ENCODE measurements at regions not wholly inside any gene's neighbourhood (a gene's known extent, or its start where the extent isn't known, plus 50 kb on each side); places are given as distances from the start of the nearest gene placed in this dataset.

DNA sequence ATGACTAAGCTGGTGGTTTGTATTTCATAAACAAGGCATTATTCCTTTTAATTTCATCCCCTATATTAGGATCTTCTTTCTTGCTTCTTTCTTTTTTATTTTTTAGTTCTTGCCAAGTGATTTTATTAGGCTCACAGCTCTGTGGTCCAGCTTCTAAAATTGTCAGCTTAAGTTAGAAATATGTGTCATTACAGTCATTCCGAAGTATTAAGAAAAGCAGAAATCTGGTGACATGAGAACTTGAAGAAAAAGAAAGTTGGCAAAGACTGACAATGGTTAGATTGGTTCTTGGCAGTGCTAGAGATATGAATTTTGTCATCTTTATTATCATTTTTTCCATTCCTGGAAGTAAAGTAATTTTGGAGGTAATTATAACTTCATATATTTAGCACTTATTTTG, 166.5 kb upstream of the PRR16 start:
- H3K4me3 ChIP-seq: no peak overlapping the region
- intact Hi-C loops (cut with DNase I; ENCODE audit: low total_unique reads): no loop called here

DNA sequence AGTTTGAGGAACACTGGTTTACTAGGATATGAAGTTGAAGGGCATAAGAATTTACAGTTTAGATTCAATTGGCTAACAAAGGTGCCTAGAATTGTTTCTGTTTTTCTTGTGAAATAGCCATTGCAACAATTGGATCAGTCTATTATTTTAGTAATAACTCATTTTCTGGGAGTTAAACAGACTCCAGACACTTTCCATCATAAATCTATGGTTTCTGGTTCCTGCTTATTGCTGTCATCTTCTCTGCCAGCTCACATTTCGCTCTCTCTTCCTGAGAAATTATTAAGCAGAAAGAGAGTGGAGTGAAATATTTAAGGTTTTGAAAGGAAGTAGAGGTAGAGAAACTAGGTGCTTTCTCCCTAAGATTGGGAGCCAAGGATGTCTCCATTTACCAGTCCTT, 165.1 kb upstream of the PRR16 start:
- Histone ChIP-seq H3K36me3 (ENCODE audit: low read depth, missing control alignments) (no peaks in the 10 kb centered on the region), H3K4me1 (no peaks in the 10 kb centered on the region), H3K27me3 (no peaks in the 10 kb centered on the region), H3K27ac (no peak overlapping the region), H3K9me3 (no peaks in the 10 kb centered on the region), H3K4me3 (no peak overlapping the region)
- WGBS, 2 donors: 35 to 64% methylated on average over 1 of the region's 1 CpG
- no peak for TF ChIP-seq POLR2A (IDR thresholded peaks at IDR 0.05)
- TF ChIP-seq, protein P1, sequence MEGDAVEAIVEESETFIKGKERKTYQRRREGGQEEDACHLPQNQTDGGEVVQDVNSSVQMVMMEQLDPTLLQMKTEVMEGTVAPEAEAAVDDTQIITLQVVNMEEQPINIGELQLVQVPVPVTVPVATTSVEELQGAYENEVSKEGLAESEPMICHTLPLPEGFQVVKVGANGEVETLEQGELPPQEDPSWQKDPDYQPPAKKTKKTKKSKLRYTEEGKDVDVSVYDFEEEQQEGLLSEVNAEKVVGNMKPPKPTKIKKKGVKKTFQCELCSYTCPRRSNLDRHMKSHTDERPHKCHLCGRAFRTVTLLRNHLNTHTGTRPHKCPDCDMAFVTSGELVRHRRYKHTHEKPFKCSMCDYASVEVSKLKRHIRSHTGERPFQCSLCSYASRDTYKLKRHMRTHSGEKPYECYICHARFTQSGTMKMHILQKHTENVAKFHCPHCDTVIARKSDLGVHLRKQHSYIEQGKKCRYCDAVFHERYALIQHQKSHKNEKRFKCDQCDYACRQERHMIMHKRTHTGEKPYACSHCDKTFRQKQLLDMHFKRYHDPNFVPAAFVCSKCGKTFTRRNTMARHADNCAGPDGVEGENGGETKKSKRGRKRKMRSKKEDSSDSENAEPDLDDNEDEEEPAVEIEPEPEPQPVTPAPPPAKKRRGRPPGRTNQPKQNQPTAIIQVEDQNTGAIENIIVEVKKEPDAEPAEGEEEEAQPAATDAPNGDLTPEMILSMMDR (IDR thresholded peaks at IDR 0.05): no peak
- no peak for DNase-seq
- intact Hi-C loops (cut with DNase I; ENCODE audit: low total_unique reads): no loop called here

More for the DNA sequence above, 166.5 kb upstream of the PRR16 start:
- WGBS, 2 donors: 79 to 83% methylated on average over 1 of the region's 1 CpG
- TF ChIP-seq POLR2A (IDR thresholded peaks at IDR 0.05): no peak
- TF ChIP-seq, protein P1 (IDR thresholded peaks at IDR 0.05): no peak
- Histone ChIP-seq H3K4me1 (no peaks in the 10 kb centered on the region), H3K27ac (no peak overlapping the region), H3K36me3 (ENCODE audit: low read depth, missing control alignments) (no peaks in the 10 kb centered on the region), H3K9me3 (no peaks in the 10 kb centered on the region), H3K27me3 (no peaks in the 10 kb centered on the region)
- DNase-seq: no peak

DNA sequence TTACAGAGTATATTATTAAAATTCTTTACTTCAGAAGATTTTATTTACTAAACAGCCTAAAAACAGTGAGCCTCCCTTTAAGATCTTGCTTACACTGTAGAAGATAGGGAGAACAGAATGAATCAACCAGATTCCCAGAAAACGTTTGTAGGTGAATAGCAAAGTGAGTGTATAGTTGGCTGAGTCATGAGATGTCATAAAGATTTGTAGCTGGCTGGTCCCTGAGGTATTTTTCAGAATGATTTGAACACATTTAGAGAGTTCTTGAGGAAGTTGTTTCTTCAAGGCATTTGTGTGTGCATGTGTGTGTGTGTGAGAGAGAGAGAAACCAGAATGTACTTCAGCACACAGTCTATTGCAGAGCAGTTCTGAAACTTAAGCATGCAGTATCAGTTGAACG, 159.4 kb upstream of the PRR16 start:
- H3K4me3 ChIP-seq: no peak overlapping the region
- H3K4me1 ChIP-seq: no peaks in the 10 kb centered on the region
- intact Hi-C loops (cut with DNase I; ENCODE audit: low total_unique reads): no loop called here
- no peak for TF ChIP-seq POLR2A (IDR thresholded peaks at IDR 0.05)
- TF ChIP-seq, protein P1 (IDR thresholded peaks at IDR 0.05): no peak
- 31 to 35% methylated on average over 2 of the region's 2 CpGs for WGBS, 2 donors
- no peak for DNase-seq
- H3K27ac ChIP-seq: no peak overlapping the region
- H3K27me3 ChIP-seq: no peaks in the 10 kb centered on the region
- H3K36me3 ChIP-seq (ENCODE audit: low read depth, missing control alignments): no peaks in the 10 kb centered on the region
- H3K9me3 ChIP-seq: no peaks in the 10 kb centered on the region

DNA sequence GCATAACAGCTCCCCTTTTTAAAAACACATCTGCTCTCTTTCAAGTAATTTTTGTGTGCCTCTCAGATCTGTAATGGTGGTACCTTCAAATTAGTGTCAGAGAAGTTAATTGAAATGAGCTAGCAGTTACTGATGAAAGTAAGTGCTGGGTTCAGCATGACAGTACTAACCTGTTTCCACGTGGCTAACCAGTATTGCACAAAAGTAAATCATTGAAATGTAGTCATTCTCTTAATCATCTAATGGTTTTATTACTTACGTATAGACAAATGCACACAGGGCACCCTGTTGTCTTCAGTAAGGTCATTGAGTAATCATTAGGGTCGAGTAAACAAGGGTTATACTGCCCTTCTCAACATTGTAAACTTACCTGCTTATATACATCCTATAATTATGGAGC, 157.8 kb upstream of the PRR16 start:
- H3K27me3 ChIP-seq: no peaks in the 10 kb centered on the region
- H3K4me1 ChIP-seq: no peaks in the 10 kb centered on the region
- no peak overlapping the region for H3K27ac ChIP-seq
- intact Hi-C loops (cut with DNase I; ENCODE audit: low total_unique reads): no loop called here
- WGBS, 2 donors: 53 to 56% methylated on average over 3 of the region's 3 CpGs
- no peaks in the 10 kb centered on the region for H3K9me3 ChIP-seq
- no peak overlapping the region for H3K4me3 ChIP-seq
- TF ChIP-seq, protein P1 (IDR thresholded peaks at IDR 0.05): no peak
- no peak for TF ChIP-seq POLR2A (IDR thresholded peaks at IDR 0.05)
- no peaks in the 10 kb centered on the region for H3K36me3 ChIP-seq (ENCODE audit: low read depth, missing control alignments)
- no peak for DNase-seq

DNA sequence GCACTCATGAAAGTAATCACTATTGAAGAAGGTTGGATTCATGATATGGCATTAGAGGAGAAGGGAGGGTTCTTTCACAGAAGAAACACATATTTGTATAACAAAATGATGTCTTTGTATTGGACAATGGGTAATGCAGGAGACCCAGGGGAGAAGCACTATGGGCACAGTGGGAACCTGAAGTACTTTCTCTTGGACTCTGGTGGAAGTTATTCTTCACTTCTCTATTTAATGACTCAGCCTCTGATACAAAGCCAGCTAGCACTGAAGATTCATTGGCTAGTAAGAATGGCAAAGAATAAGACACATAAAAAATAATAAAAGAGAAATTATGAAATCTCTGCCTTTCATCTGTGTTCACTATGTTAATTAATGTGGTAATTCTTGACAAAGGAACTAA, 149.9 kb upstream of the PRR16 start:
- intact Hi-C loops (cut with DNase I; ENCODE audit: low total_unique reads): no loop called here
- H3K9me3 ChIP-seq: no peaks in the 10 kb centered on the region
- no peak overlapping the region for H3K27ac ChIP-seq
- no peak overlapping the region for H3K4me3 ChIP-seq
- no peaks in the 10 kb centered on the region for H3K4me1 ChIP-seq
- DNase-seq: no peak
- H3K27me3 ChIP-seq: no peaks in the 10 kb centered on the region
- no peaks in the 10 kb centered on the region for H3K36me3 ChIP-seq (ENCODE audit: low read depth, missing control alignments)
- TF ChIP-seq, protein P1 (IDR thresholded peaks at IDR 0.05): no peak
- TF ChIP-seq POLR2A (IDR thresholded peaks at IDR 0.05): no peak
